A673 (cell line): ENCODE measurements at regions not wholly inside any gene's neighbourhood (a gene's known extent, or its start where the extent isn't known, plus 50 kb on each side); places are given as distances from the start of the nearest gene placed in this dataset.

ENCODE experiments used
- BruUV-seq: library from RNA; stranded (reverse); fragments of 400-500 nt; replicated peaks from 2 replicates; lab custom pipeline; 2021; lab: Mats Ljungman, UMichigan
- CTCF ChIA-PET: fragments of 300-600 bp; sonication (Branson Sonifier 250); formaldehyde crosslinking; loops from one replicate; lab custom pipeline; 2022; ENCODE audit warnings: antibody characterized with exemption; lab: Charles Lee
- POLR2A ChIA-PET: fragments of 300-600 bp; sonication (Branson Sonifier 250); formaldehyde crosslinking; loops from one replicate; lab custom pipeline; 2022; ENCODE audit warnings: antibody characterized with exemption; ENCODE audit not compliant: low non-redundant PET; lab: Charles Lee
- DNase-seq: peaks from one replicate; pipeline ENCODE4 v3.0.0-alpha.2; 2015; ENCODE audit warnings: low spot score
- H3K27ac ChIP-seq: fragments of 200-600 bp; sonication (generic); 2 replicates; pipeline ENCODE4 v1.5.1; 2016; ENCODE audit warnings: mixed run types, low read depth, mild to moderate bottlenecking, mixed read lengths, antibody characterized with exemption, low read length; ENCODE audit not compliant: poor library complexity, severe bottlenecking
- H3K27me3 ChIP-seq: fragments of 200-600 bp; sonication (generic); replicated peaks from 2 replicates; pipeline ENCODE4 v1.6.1; 2017; ENCODE audit warnings: mixed run types, low read depth, mild to moderate bottlenecking, mixed read lengths, antibody characterized with exemption, low read length; ENCODE audit not compliant: insufficient read depth, poor library complexity
- H3K36me3 ChIP-seq: fragments of 200-600 bp; sonication (generic); 2 replicates; pipeline ENCODE4 v1.6.1; 2016; ENCODE audit warnings: mixed run types, mild to moderate bottlenecking, mixed read lengths, antibody characterized with exemption, low read length; ENCODE audit not compliant: insufficient read depth, poor library complexity, severe bottlenecking
- H3K4me1 ChIP-seq: fragments of 200-600 bp; sonication (generic); 2 replicates; pipeline ENCODE4 v1.6.1; 2017; ENCODE audit warnings: mixed run types, mild to moderate bottlenecking, mixed read lengths, antibody characterized with exemption, low read length; ENCODE audit not compliant: insufficient read depth, poor library complexity, severe bottlenecking
- H3K4me3 ChIP-seq: fragments of 200-600 bp; sonication (generic); 2 replicates; pipeline ENCODE4 v1.5.1; 2016; ENCODE audit warnings: low read depth, mixed run types, mild to moderate bottlenecking, mixed read lengths, low read length; ENCODE audit not compliant: poor library complexity, severe bottlenecking
- H3K9me3 ChIP-seq: fragments of 200-600 bp; sonication (generic); 2 replicates; pipeline ENCODE4 v1.6.1; 2016; ENCODE audit warnings: mixed run types, low read depth, mild to moderate bottlenecking, mixed read lengths, antibody characterized with exemption, low read length; ENCODE audit not compliant: poor library complexity, severe bottlenecking
- EZH2 ChIP-seq: fragments of 200-600 bp; sonication (generic); IDR thresholded peaks from 2 replicates; pipeline ENCODE4 v1.6.1; 2017; ENCODE audit warnings: borderline replicate concordance, low read depth, mild to moderate bottlenecking, mixed read lengths, antibody characterized with exemption, low read length; ENCODE audit not compliant: poor library complexity, severe bottlenecking
- intact Hi-C: fragments of 100-400 bp; cut with micrococcal nuclease; formaldehyde crosslinking; loops from one replicate; pipeline ENCODE4 v1.10.0; 2022; ENCODE audit not compliant: unreplicated experiment
- TF ChIP-seq, protein P1 (sequence below): fragments of 300-800, 200-600 bp; sonication (generic); conservative IDR thresholded peaks from 2 replicates; pipeline ENCODE4 v1.5.1; 2017; ENCODE audit warnings: low read depth, mild to moderate bottlenecking, antibody characterized with exemption, low read length, moderate library complexity, mixed read lengths

GRCh38 chr2:13558368-13558767 is 841.6 kb downstream of the TRIB2 start:
- Histone ChIP-seq H3K4me3 (no peak overlapping the region), H3K27ac (no peak overlapping the region), H3K4me1 (no peaks in the 10 kb centered on the region), H3K27me3 (peaks cover 6% of the 10 kb centered on the region), H3K9me3 (no peaks in the 10 kb centered on the region), H3K36me3 (no peaks in the 10 kb centered on the region)
- CTCF ChIA-PET: no interaction called here
- intact Hi-C loops: no loop called here
- no peak for DNase-seq
- POLR2A ChIA-PET: no interaction called here
- no TSS peak for BruUV-seq
- no peak for TF ChIP-seq EZH2
- TF ChIP-seq, protein P1, sequence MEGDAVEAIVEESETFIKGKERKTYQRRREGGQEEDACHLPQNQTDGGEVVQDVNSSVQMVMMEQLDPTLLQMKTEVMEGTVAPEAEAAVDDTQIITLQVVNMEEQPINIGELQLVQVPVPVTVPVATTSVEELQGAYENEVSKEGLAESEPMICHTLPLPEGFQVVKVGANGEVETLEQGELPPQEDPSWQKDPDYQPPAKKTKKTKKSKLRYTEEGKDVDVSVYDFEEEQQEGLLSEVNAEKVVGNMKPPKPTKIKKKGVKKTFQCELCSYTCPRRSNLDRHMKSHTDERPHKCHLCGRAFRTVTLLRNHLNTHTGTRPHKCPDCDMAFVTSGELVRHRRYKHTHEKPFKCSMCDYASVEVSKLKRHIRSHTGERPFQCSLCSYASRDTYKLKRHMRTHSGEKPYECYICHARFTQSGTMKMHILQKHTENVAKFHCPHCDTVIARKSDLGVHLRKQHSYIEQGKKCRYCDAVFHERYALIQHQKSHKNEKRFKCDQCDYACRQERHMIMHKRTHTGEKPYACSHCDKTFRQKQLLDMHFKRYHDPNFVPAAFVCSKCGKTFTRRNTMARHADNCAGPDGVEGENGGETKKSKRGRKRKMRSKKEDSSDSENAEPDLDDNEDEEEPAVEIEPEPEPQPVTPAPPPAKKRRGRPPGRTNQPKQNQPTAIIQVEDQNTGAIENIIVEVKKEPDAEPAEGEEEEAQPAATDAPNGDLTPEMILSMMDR: no peak

- H3K4me1 ChIP-seq: no peaks in the 10 kb centered on the region
- no peaks in the 10 kb centered on the region for H3K9me3 ChIP-seq
- BruUV-seq: no TSS peak
- H3K36me3 ChIP-seq: no peaks in the 10 kb centered on the region
- TF ChIP-seq EZH2: no peak
- TF ChIP-seq, protein P1: no peak
- ChIA-PET POLR2A (no interaction called here), CTCF (no interaction called here)
- intact Hi-C loops: no loop called here
- no peak overlapping the region for H3K4me3 ChIP-seq
- no peak overlapping the region for H3K27ac ChIP-seq
- no peak for DNase-seq
- H3K27me3 ChIP-seq: peaks cover 6% of the 10 kb centered on the region
Observed at GRCh38 chr2:13560322-13560721, 843.6 kb downstream of the TRIB2 start.

- intact Hi-C loops: no loop called here
- H3K4me3 ChIP-seq: no peak overlapping the region
- CTCF ChIA-PET: no interaction called here
- no peaks in the 10 kb centered on the region for H3K27me3 ChIP-seq
- POLR2A ChIA-PET: no interaction called here
- TF ChIP-seq, protein P1: no peak
- TF ChIP-seq EZH2: no peak
- no peaks in the 10 kb centered on the region for H3K36me3 ChIP-seq
- DNase-seq: no peak
- no peak overlapping the region for H3K27ac ChIP-seq
- BruUV-seq: no TSS peak
- no peaks in the 10 kb centered on the region for H3K4me1 ChIP-seq
- H3K9me3 ChIP-seq: no peaks in the 10 kb centered on the region
Observed at GRCh38 chr2:13572466-13572865, 855.7 kb downstream of the TRIB2 start.
